H1 (cell line): ENCODE measurements at regions not wholly inside any gene's neighbourhood (a gene's known extent, or its start where the extent isn't known, plus 50 kb on each side); places are given as distances from the start of the nearest gene placed in this dataset.

Experiments used
- CEBPB ChIP-seq: IDR thresholded peaks from 2 replicates; pipeline ENCODE4 v1.6.1; 2012; ENCODE audit warnings: low read depth, low read length
- CHD2 ChIP-seq: IDR thresholded peaks from 2 replicates; pipeline ENCODE4 v1.6.1; 2012; ENCODE audit warnings: low read length, improper control_type of control experiment
- EZH2 ChIP-seq: fragments of 200-600 bp; sonication (generic); IDR thresholded peaks from 2 replicates; pipeline ENCODE4 v1.7.1; 2012; ENCODE audit warnings: low read depth, mild to moderate bottlenecking, moderate library complexity, low read length, inconsistent platforms; ENCODE audit not compliant: severe bottlenecking
- HDAC6 ChIP-seq: IDR thresholded peaks from one replicate; pipeline ENCODE4 v1.7.1; 2012; ENCODE audit warnings: low read depth, mild to moderate bottlenecking, inconsistent platforms, low read length, moderate library complexity
- SP2 ChIP-seq: IDR thresholded peaks from 2 replicates; pipeline ENCODE4 v1.6.1; 2012; ENCODE audit warnings: mild to moderate bottlenecking, low read length, inconsistent platforms
- SRF ChIP-seq: IDR thresholded peaks from 2 replicates; pipeline ENCODE4 v1.6.1; 2011; ENCODE audit warnings: mild to moderate bottlenecking, low read depth, low read length, moderate library complexity
- ZNF274 ChIP-seq: IDR thresholded peaks from 2 replicates; pipeline ENCODE4 v1.7.0; 2012; ENCODE audit warnings: low read length, borderline replicate concordance; ENCODE audit errors: extremely low read depth
- TF ChIP-seq, protein P1 (sequence below), 3 experiments: IDR thresholded peaks; 1 replicate in 2 of 3; 2 replicates in 1 of 3; pipeline versions ENCODE4 v1.5.1 to v1.6.1; 2011; ENCODE audit warnings: low read length in 3 of 3, mild to moderate bottlenecking in 3 of 3, inconsistent platforms in 2 of 3, low read depth in 1 of 3, moderate library complexity in 1 of 3; ENCODE audit not compliant: insufficient read depth in 1 of 3; ENCODE audit errors: control extremely low read depth in 1 of 3

DNA sequence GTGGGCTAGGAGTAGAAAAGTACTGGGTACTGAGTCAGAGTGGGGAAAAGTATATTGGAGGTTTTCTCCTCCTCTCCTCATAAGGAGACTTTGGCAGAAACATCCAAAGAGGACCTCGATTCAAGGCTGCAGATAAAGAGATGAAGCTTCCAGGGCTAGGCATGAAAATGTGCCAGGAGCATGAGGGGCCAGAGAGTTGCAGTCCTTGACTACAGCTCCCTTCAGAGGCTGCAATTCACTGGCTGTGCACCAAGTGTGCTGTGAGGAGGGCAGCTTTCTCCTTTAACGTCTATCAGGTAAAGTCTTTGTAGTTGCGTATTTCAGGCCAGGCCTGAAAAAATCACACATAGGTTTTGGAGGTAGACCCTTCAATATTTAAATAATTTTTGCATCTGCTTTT lies 174.9 kb upstream of the VEGFC start:
- TF ChIP-seq, protein P1, sequence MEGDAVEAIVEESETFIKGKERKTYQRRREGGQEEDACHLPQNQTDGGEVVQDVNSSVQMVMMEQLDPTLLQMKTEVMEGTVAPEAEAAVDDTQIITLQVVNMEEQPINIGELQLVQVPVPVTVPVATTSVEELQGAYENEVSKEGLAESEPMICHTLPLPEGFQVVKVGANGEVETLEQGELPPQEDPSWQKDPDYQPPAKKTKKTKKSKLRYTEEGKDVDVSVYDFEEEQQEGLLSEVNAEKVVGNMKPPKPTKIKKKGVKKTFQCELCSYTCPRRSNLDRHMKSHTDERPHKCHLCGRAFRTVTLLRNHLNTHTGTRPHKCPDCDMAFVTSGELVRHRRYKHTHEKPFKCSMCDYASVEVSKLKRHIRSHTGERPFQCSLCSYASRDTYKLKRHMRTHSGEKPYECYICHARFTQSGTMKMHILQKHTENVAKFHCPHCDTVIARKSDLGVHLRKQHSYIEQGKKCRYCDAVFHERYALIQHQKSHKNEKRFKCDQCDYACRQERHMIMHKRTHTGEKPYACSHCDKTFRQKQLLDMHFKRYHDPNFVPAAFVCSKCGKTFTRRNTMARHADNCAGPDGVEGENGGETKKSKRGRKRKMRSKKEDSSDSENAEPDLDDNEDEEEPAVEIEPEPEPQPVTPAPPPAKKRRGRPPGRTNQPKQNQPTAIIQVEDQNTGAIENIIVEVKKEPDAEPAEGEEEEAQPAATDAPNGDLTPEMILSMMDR (IDR thresholded peaks at IDR 0.05; ENCODE audit: control extremely low read depth in 1 of 3, insufficient read depth in 1 of 3, low read depth in 1 of 3, low read length in 3 of 3): no peak
- TF ChIP-seq CEBPB (no peak), HDAC6 (no peak), CHD2 (no peak), SRF (no peak), SP2 (no peak), ZNF274 (no peak), EZH2 (no peak)
